ENCODE measurements at regions not wholly inside any gene's neighbourhood (a gene's known extent, or its start where the extent isn't known, plus 50 kb on each side); places are given as distances from the start of the nearest gene placed in this dataset.

GRCh38 chr13:109995578-109995977 lies 209.2 kb upstream of the IRS2 start:
- DNase-seq (ENCODE audit: low spot score in 2 of 2): no peak
- Histone ChIP-seq H3K4me3 (no peak overlapping the region), H3K9me3 (no peaks in the 10 kb centered on the region), H3K36me3 (no peaks in the 10 kb centered on the region), H3K27me3 (no peaks in the 10 kb centered on the region), H3K27ac (no peak overlapping the region), H3K4me1 (no peaks in the 10 kb centered on the region)
- intact Hi-C loops (cut with DNase I): no loop called here
- no peak for TF ChIP-seq CTCF (IDR thresholded peaks at IDR 0.05)

GRCh38 chr13:109990296-109990695 lies 203.9 kb upstream of the IRS2 start:
- no peak overlapping the region for H3K4me3 ChIP-seq
- H3K9me3 ChIP-seq: no peaks in the 10 kb centered on the region
- no peak for TF ChIP-seq CTCF (IDR thresholded peaks at IDR 0.05)

DNA sequence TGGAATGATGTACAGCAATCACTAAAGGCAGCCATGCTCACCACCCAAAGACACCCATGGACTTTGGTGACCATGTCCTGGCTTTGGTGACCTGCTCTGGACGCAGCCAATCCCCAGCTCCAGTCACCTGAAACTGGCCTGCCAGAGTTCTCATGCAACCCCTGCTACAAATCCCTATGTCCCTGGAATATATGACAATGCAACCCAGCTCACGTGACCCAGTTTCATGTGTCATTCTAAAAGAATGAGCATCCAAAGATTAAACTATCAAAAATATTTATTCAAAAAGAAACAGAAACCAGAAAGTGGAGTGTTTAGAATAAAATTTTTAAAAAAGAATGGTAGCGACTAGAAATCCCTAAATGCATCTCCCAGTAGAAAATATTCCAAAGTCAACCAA lies 203.3 kb upstream of the IRS2 start:
- H3K9me3 ChIP-seq: no peaks in the 10 kb centered on the region
- H3K4me1 ChIP-seq: no peaks in the 10 kb centered on the region
- intact Hi-C loops (cut with DNase I): no loop called here
- no peaks in the 10 kb centered on the region for H3K36me3 ChIP-seq
- TF ChIP-seq CTCF (IDR thresholded peaks at IDR 0.05): no peak
- no peak overlapping the region for H3K27ac ChIP-seq
- no peak overlapping the region for H3K4me3 ChIP-seq
- no peak for DNase-seq (ENCODE audit: low spot score in 2 of 2)
- no peaks in the 10 kb centered on the region for H3K27me3 ChIP-seq

More at GRCh38 chr13:109990296-109990695, 203.9 kb upstream of the IRS2 start:
- no peak for DNase-seq (ENCODE audit: low spot score in 2 of 2)
- intact Hi-C loops (cut with DNase I): no loop called here
- Histone ChIP-seq H3K36me3 (no peaks in the 10 kb centered on the region), H3K4me1 (no peaks in the 10 kb centered on the region), H3K27ac (no peak overlapping the region), H3K27me3 (no peaks in the 10 kb centered on the region)

GRCh38 chr13:109989155-109989554 lies 202.8 kb upstream of the IRS2 start:
- DNase-seq (ENCODE audit: low spot score in 2 of 2): no peak
- H3K4me1 ChIP-seq: no peaks in the 10 kb centered on the region
- intact Hi-C loops (cut with DNase I): no loop called here
- H3K36me3 ChIP-seq: no peaks in the 10 kb centered on the region
- H3K4me3 ChIP-seq: no peak overlapping the region
- no peaks in the 10 kb centered on the region for H3K9me3 ChIP-seq
- no peak overlapping the region for H3K27ac ChIP-seq
- no peaks in the 10 kb centered on the region for H3K27me3 ChIP-seq
- no peak for TF ChIP-seq CTCF (IDR thresholded peaks at IDR 0.05)

GRCh38 chr13:109986851-109987250 lies 200.5 kb upstream of the IRS2 start:
- TF ChIP-seq CTCF (IDR thresholded peaks at IDR 0.05): no peak
- H3K36me3 ChIP-seq: no peaks in the 10 kb centered on the region
- H3K9me3 ChIP-seq: no peaks in the 10 kb centered on the region
- no peaks in the 10 kb centered on the region for H3K4me1 ChIP-seq
- no peaks in the 10 kb centered on the region for H3K27me3 ChIP-seq
- no peak for DNase-seq (ENCODE audit: low spot score in 2 of 2)
- H3K4me3 ChIP-seq: no peak overlapping the region
- intact Hi-C loops (cut with DNase I): no loop called here
- H3K27ac ChIP-seq: no peak overlapping the region

DNA sequence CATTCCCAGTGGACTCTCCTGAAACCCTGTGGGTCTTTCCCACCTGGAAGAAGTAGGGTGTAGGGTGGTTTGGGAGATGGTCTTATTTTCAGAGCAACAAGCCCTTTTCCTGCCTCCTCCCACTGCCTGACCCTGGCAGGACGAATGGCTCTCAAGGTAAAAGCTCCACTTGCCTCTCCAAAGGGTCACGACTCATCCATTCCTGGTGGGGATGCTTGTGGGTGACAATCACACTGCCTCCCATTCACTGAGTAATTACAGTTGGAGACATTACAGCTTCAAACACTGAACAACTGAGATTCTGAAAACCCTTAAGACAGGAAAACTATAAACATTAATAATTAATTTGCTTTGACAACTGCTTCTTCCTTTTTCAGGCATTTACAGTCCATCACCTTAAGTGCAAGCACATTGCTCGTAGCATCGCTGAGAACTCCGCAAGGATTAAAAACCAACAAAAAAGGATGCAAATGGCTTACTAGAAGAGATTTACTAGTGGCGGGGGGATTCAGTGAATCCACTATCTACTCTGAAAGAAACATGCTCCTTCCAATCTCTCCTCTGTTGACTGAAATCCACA lies 199.6 kb upstream of the IRS2 start:
- H3K4me1 ChIP-seq: no peaks in the 10 kb centered on the region
- no peaks in the 10 kb centered on the region for H3K9me3 ChIP-seq
- no peaks in the 10 kb centered on the region for H3K36me3 ChIP-seq
- DNase-seq (ENCODE audit: low spot score in 2 of 2): no peak
- intact Hi-C loops (cut with DNase I): no loop called here
- no peaks in the 10 kb centered on the region for H3K27me3 ChIP-seq
- no peak overlapping the region for H3K27ac ChIP-seq
- TF ChIP-seq CTCF (IDR thresholded peaks at IDR 0.05): no peak
- H3K4me3 ChIP-seq: no peak overlapping the region

Data from ascending aorta (tissue), 2 donors.